ENCODE measurements at regions not wholly inside any gene's neighbourhood (a gene's known extent, or its start where the extent isn't known, plus 50 kb on each side); places are given as distances from the start of the nearest gene placed in this dataset.

- no peak for TF ChIP-seq CTCF (conservative IDR thresholded peaks at IDR 0.05 in 1 of 2, IDR thresholded peaks at IDR 0.05 in 1 of 2; ENCODE audit: extremely low read depth in 1 of 2, insufficient read depth in 1 of 2, low read depth in 1 of 2, low read length in 2 of 2)
- TF ChIP-seq EZH2 (IDR thresholded peaks at IDR 0.05; ENCODE audit: borderline replicate concordance, low read length), result no peak
Observed at GRCh38 chr9:38232895-38233294, 159.6 kb upstream of the ALDH1B1 start.

Measured in mammary epithelial cell (primary cell).